SJCRH30 (cell line): ENCODE measurements at regions not wholly inside any gene's neighbourhood (a gene's known extent, or its start where the extent isn't known, plus 50 kb on each side); places are given as distances from the start of the nearest gene placed in this dataset.

ENCODE experiments used
- DNase-seq, 2 experiments: peaks; one replicate each; pipeline ENCODE4 v3.0.0-alpha.2; 2015 to 2020
- H3K27ac ChIP-seq: fragments of 250-450 bp; sonication (Bioruptor Pico); 2 replicates; pipeline ENCODE4 v1.5.1; 2020; ENCODE audit warnings: mild to moderate bottlenecking, moderate library complexity
- H3K27me3 ChIP-seq: fragments of 250-450 bp; sonication (Bioruptor Pico); 2 replicates; pipeline ENCODE4 v1.5.1; 2020; ENCODE audit warnings: mild to moderate bottlenecking, moderate library complexity
- H3K36me3 ChIP-seq: fragments of 250-450 bp; sonication (Bioruptor Pico); 2 replicates; pipeline ENCODE4 v1.5.1; 2020; ENCODE audit warnings: mild to moderate bottlenecking, moderate library complexity
- H3K4me1 ChIP-seq: fragments of 250-450 bp; sonication (Bioruptor Pico); 2 replicates; pipeline ENCODE4 v1.5.1; 2020; ENCODE audit warnings: mild to moderate bottlenecking, moderate library complexity
- H3K4me3 ChIP-seq: fragments of 250-450 bp; sonication (Bioruptor Pico); 2 replicates; pipeline ENCODE4 v1.5.1; 2020; ENCODE audit warnings: mild to moderate bottlenecking, moderate library complexity
- H3K9me3 ChIP-seq: fragments of 250-450 bp; sonication (Bioruptor Pico); replicated peaks from 2 replicates; pipeline ENCODE4 v1.5.1; 2020; ENCODE audit warnings: mild to moderate bottlenecking, moderate library complexity

DNA sequence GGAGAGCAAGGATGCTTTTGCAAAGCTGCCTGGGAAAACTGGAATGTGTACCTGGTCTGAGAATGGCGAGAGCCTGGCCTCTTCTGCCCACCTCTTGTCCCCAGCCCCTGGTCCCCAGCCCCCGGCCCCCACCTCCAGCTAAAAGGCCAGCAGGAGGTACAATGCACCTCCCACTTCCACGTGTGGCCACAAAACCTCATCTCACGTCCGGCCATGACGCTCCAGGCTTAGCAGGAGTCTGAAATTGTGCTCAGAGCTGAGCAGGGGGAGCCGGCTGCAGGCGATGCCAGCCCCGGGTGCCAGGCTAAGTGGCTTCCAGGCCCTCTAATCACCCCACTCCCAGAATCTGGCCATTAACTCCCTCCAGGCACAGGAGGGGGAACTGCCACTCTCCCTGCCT, 83.1 kb upstream of the PRR20G start:
- Histone ChIP-seq H3K4me1 (no peaks in the 10 kb centered on the region), H3K4me3 (no peak overlapping the region), H3K36me3 (no peaks in the 10 kb centered on the region), H3K9me3 (no peaks in the 10 kb centered on the region), H3K27me3 (peaks cover 3% of the 10 kb centered on the region; the same call in 1 of the 2 replicates), H3K27ac (no peak overlapping the region)
- no peak for DNase-seq

- H3K27ac ChIP-seq: no peak overlapping the region
- H3K36me3 ChIP-seq: no peaks in the 10 kb centered on the region
- no peak for DNase-seq
- H3K4me3 ChIP-seq: no peak overlapping the region
- no peaks in the 10 kb centered on the region for H3K4me1 ChIP-seq
- H3K9me3 ChIP-seq: no peaks in the 10 kb centered on the region
- H3K27me3 ChIP-seq: peaks cover 3% of the 10 kb centered on the region; the same call in 1 of the 2 replicates
These were observed 81.6 kb upstream of the PRR20G start for GRCh38 chr3:127369356-127369935.

GRCh38 chr3:127368186-127369032, 80.6 kb upstream of the PRR20G start:
- Histone ChIP-seq H3K36me3 (no peaks in the 10 kb centered on the region), H3K27ac (no peak overlapping the region), H3K27me3 (peaks cover 3% of the 10 kb centered on the region; the same call in 1 of the 2 replicates), H3K4me1 (no peaks in the 10 kb centered on the region), H3K9me3 (no peaks in the 10 kb centered on the region), H3K4me3 (no peak overlapping the region)
- no peak for DNase-seq

- H3K4me3 ChIP-seq: no peak overlapping the region
- no peak for DNase-seq
- H3K27me3 ChIP-seq: peaks cover 3% of the 10 kb centered on the region; the same call in 1 of the 2 replicates
- no peaks in the 10 kb centered on the region for H3K36me3 ChIP-seq
- no peaks in the 10 kb centered on the region for H3K9me3 ChIP-seq
- no peak overlapping the region for H3K27ac ChIP-seq
- H3K4me1 ChIP-seq: no peaks in the 10 kb centered on the region
These were observed 79.7 kb upstream of the PRR20G start for GRCh38 chr3:127367593-127367992.

- H3K27ac ChIP-seq: no peak overlapping the region
- H3K4me3 ChIP-seq: no peak overlapping the region
- H3K36me3 ChIP-seq: no peaks in the 10 kb centered on the region
- H3K4me1 ChIP-seq: no peaks in the 10 kb centered on the region
- no peaks in the 10 kb centered on the region for H3K9me3 ChIP-seq
- no peak for DNase-seq
- H3K27me3 ChIP-seq: no peaks in the 10 kb centered on the region
These were observed 78.5 kb upstream of the PRR20G start for GRCh38 chr3:127366383-127366782.

DNA sequence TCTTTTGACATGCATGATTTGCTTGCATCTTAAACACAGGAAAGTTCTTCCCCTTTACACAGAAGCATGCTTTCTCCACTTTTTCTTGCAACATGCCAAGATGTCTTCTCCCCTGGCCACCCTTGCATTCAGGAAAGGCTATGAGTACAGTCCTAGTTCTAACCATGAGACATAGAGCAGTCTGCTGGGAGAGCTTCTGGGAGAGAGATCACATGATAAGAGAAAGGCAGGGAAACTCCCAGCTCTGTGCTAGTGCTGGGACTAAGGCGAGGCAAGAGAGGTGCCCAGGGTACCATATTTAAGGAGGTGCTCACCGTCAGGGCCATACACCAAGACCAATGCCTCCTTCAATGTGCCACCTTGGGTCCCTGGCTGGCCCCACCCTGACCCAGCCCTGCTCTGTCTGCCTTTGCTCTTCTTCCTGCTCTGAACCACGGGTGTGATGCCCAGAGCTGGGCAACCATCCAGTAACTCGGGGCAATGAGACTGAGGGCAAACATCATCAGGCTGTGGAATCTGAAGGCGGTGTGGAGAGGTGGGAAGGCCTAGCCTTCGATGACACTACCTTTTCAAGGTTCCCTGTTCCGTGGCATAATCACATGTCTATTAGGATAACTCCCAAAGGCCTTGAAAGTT, 77.4 kb upstream of the PRR20G start:
- Histone ChIP-seq H3K27ac (no peak overlapping the region), H3K27me3 (no peaks in the 10 kb centered on the region), H3K4me3 (no peak overlapping the region), H3K36me3 (no peaks in the 10 kb centered on the region), H3K4me1 (no peaks in the 10 kb centered on the region), H3K9me3 (no peaks in the 10 kb centered on the region)
- no peak for DNase-seq

GRCh38 chr3:127363891-127364290, 76.0 kb upstream of the PRR20G start:
- Histone ChIP-seq H3K36me3 (no peaks in the 10 kb centered on the region), H3K4me1 (no peaks in the 10 kb centered on the region), H3K4me3 (no peak overlapping the region), H3K27me3 (no peaks in the 10 kb centered on the region), H3K27ac (no peak overlapping the region), H3K9me3 (no peaks in the 10 kb centered on the region)
- no peak for DNase-seq

DNA sequence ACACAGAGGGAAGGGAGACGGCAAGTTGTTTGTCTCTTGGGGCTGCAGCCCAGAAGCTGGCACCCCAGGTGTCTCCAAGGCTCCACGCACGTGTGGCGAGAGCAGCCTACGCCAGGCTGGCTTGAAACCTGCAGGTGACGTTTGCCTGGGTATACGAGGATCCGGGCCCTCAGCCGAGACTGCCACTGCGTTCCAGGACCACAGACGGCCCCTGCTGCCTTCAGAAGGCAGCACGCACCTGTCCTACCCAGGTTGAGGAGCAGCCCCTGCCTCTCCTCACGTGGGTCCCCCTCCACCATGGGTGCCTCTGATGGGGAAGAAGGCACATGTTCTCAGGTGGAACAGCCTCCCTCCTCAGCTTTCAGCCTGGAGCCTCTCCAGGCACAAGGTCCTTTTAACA, 75.3 kb upstream of the PRR20G start:
- no peak overlapping the region for H3K27ac ChIP-seq
- no peaks in the 10 kb centered on the region for H3K36me3 ChIP-seq
- no peak for DNase-seq
- no peaks in the 10 kb centered on the region for H3K9me3 ChIP-seq
- no peaks in the 10 kb centered on the region for H3K4me1 ChIP-seq
- no peak overlapping the region for H3K4me3 ChIP-seq
- H3K27me3 ChIP-seq: no peaks in the 10 kb centered on the region

DNA sequence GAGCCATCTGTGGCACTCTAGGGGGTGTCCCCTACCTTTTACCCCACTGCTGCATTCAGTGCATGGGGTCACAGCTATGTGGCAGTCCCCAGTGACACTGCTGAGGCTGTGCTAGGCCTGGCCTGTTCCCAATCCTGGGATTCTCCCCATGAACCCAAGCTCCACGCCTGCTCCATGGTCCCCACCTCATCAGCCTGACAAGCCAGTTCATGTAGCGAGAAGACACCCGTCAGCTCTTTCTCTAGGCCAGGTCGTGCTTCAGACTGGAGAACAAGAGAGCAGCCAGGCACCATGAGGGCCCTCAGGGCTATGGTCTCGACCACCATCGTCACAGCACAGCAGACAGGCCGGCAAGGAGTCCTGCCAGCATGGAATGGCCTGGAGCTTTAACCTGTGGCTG, 72.8 kb upstream of the PRR20G start:
- no peak overlapping the region for H3K27ac ChIP-seq
- H3K4me1 ChIP-seq: no peaks in the 10 kb centered on the region
- H3K36me3 ChIP-seq: no peaks in the 10 kb centered on the region
- H3K4me3 ChIP-seq: no peak overlapping the region
- no peak for DNase-seq
- H3K9me3 ChIP-seq: peaks cover 5% of the 10 kb centered on the region; the same call in 1 of the 2 replicates
- H3K27me3 ChIP-seq: no peaks in the 10 kb centered on the region

- no peaks in the 10 kb centered on the region for H3K4me1 ChIP-seq
- H3K36me3 ChIP-seq: no peaks in the 10 kb centered on the region
- H3K4me3 ChIP-seq: no peak overlapping the region
- no peak overlapping the region for H3K27ac ChIP-seq
- DNase-seq: no peak
- peaks cover 5% of the 10 kb centered on the region; the same call in 1 of the 2 replicates for H3K9me3 ChIP-seq
- no peaks in the 10 kb centered on the region for H3K27me3 ChIP-seq
These were observed 70.8 kb upstream of the PRR20G start for GRCh38 chr3:127358641-127359040.

DNA sequence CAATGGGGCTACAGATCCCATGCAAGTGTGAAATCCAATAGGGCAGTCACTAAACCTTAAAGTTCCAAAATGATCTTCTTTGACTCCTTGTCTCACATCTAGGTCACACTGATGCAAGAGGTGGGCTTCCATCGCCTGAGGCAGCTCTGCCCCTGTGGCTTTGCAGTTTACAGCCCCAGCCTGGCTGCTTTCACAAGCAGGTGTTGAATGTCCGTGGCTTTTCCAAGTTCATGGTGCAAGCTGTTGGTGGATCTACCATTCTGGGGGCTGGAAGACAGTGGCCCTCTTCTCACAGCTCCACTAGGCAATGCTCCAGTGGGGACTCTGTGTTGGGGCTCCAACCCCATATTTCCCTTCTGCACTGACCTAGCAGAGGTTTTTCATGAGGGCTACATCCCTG, 68.5 kb upstream of the PRR20G start:
- Histone ChIP-seq H3K9me3 (peaks cover 5% of the 10 kb centered on the region; the same call in 1 of the 2 replicates), H3K4me1 (no peaks in the 10 kb centered on the region), H3K27ac (no peak overlapping the region), H3K27me3 (no peaks in the 10 kb centered on the region), H3K4me3 (no peak overlapping the region), H3K36me3 (no peaks in the 10 kb centered on the region)
- DNase-seq: no peak

DNA sequence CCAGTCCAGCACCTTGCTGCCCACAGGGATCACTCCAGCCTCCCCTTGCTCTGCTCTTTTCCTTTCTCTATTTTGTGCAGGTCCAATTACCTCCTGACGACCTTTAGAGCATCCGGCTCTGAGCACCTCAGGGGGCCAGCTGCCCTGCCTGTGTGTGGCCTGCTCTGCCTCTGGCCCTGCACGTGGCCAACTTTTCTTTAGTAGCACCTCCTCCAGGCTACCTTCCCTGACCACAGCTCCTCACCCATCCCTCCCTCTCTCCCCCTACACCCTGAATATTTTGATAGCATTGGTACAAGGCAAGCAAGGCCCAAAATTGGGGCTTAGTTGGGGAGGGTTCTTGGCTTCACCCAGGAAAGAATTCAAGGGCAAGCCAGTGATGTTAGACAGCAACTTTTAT, 66.9 kb upstream of the PRR20G start:
- Histone ChIP-seq H3K4me3 (no peak overlapping the region), H3K9me3 (peaks cover 5% of the 10 kb centered on the region; the same call in 1 of the 2 replicates), H3K4me1 (no peaks in the 10 kb centered on the region), H3K27ac (no peak overlapping the region), H3K36me3 (no peaks in the 10 kb centered on the region), H3K27me3 (no peaks in the 10 kb centered on the region)
- no peak for DNase-seq

- Histone ChIP-seq H3K4me3 (no peak overlapping the region), H3K9me3 (peaks cover 5% of the 10 kb centered on the region; the same call in 1 of the 2 replicates), H3K36me3 (no peaks in the 10 kb centered on the region), H3K27me3 (no peaks in the 10 kb centered on the region), H3K4me1 (no peaks in the 10 kb centered on the region), H3K27ac (no peak overlapping the region)
- DNase-seq: no peak
These were observed 64.8 kb upstream of the PRR20G start for GRCh38 chr3:127352612-127353011.

DNA sequence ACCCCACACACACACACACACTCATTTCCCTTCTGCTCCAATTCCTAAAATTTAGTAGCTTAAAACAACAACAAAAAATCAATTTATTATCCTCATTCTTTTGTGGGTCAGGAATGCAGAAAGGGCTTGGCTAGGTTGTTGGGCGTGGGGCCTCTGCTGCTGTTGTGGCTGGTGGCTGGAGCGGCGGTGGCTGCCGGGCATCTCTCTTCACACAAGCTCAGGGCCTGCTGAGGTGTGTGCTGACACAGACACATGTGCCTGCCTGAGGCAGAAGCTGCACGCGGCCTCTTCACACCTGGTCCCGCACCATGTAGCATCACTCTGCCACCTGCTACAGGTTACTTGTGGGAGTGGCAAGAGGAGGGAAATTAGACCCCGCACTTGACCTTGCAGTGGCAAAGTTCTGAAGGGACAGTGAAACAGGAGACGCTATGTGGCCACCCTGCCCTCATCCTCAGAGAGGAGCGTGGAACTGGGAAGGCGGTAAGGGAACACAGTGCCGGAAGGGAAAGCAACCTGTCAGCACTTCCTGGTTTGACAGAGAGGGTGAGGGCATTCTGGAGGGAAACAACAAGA, 64.0 kb upstream of the PRR20G start:
- no peaks in the 10 kb centered on the region for H3K4me1 ChIP-seq
- no peak overlapping the region for H3K27ac ChIP-seq
- H3K9me3 ChIP-seq: no peaks in the 10 kb centered on the region
- DNase-seq: no peak
- H3K36me3 ChIP-seq: no peaks in the 10 kb centered on the region
- no peaks in the 10 kb centered on the region for H3K27me3 ChIP-seq
- H3K4me3 ChIP-seq: no peak overlapping the region

DNA sequence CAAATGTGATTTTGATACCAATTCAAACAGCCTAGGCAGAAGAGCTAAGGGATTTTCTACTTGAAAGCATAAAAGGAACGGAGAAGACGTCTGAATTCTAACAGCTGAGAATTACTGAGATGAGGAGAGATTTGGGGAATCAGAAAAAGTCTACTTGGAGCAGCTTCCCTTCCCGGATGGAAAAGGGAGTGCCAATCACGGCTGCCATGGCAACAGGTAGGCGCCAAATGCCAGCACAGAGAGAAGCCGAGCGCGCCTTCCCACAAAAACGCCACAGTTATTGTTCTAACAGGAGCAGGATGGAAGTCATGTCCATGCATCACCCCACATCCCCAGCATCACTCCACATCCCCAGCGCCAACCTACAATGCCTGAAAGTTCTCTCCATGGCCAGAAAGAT, 63.5 kb upstream of the PRR20G start:
- H3K36me3 ChIP-seq: no peaks in the 10 kb centered on the region
- H3K4me3 ChIP-seq: no peak overlapping the region
- H3K4me1 ChIP-seq: no peaks in the 10 kb centered on the region
- H3K27ac ChIP-seq: no peak overlapping the region
- no peak for DNase-seq
- H3K9me3 ChIP-seq: no peaks in the 10 kb centered on the region
- H3K27me3 ChIP-seq: no peaks in the 10 kb centered on the region
